ENCODE measurements at regions not wholly inside any gene's neighbourhood (a gene's known extent, or its start where the extent isn't known, plus 50 kb on each side); places are given as distances from the start of the nearest gene placed in this dataset.

DNA sequence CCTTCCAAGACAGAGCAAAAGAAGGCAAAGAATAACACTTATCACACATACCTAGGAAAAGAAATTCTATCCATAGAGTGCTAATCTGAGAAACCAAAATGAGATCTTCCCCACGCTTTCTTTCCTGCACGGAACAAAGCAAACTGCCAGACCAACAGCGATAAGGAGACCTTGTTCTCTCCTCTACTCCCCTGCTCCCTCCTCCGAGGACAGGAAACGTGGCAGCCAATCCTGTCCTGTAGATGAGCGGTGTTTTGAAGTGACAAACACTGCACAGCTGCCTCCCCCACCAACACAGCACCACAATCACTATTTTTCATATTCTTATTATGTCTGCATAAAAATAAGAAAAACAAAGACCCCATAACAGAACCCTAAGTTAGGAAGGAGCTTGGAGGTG lies 113.9 kb upstream of the IRS2 start (continued):
- TF ChIP-seq ZNF318 (IDR thresholded peaks at IDR 0.05; ENCODE audit: borderline replicate concordance in 1 of 2, low read depth in 1 of 2) (no peak), ZNF507 (tag; conservative IDR thresholded peaks at IDR 0.05) (no peak), RNF219 (CRISPR knock-in tag; IDR thresholded peaks at IDR 0.05) (no peak), IFI16 (CRISPR knock-in tag; IDR thresholded peaks at IDR 0.05) (no peak)
- TF ChIP-seq, protein P1, sequence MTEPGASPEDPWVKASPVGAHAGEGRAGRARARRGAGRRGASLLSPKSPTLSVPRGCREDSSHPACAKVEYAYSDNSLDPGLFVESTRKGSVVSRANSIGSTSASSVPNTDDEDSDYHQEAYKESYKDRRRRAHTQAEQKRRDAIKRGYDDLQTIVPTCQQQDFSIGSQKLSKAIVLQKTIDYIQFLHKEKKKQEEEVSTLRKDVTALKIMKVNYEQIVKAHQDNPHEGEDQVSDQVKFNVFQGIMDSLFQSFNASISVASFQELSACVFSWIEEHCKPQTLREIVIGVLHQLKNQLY (CRISPR knock-in tag; conservative IDR thresholded peaks at IDR 0.05), result no peak
- TF ChIP-seq, protein P2, sequence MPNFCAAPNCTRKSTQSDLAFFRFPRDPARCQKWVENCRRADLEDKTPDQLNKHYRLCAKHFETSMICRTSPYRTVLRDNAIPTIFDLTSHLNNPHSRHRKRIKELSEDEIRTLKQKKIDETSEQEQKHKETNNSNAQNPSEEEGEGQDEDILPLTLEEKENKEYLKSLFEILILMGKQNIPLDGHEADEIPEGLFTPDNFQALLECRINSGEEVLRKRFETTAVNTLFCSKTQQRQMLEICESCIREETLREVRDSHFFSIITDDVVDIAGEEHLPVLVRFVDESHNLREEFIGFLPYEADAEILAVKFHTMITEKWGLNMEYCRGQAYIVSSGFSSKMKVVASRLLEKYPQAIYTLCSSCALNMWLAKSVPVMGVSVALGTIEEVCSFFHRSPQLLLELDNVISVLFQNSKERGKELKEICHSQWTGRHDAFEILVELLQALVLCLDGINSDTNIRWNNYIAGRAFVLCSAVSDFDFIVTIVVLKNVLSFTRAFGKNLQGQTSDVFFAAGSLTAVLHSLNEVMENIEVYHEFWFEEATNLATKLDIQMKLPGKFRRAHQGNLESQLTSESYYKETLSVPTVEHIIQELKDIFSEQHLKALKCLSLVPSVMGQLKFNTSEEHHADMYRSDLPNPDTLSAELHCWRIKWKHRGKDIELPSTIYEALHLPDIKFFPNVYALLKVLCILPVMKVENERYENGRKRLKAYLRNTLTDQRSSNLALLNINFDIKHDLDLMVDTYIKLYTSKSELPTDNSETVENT (CRISPR knock-in tag; IDR thresholded peaks at IDR 0.05), result no peak
- TF ChIP-seq, protein P3, sequence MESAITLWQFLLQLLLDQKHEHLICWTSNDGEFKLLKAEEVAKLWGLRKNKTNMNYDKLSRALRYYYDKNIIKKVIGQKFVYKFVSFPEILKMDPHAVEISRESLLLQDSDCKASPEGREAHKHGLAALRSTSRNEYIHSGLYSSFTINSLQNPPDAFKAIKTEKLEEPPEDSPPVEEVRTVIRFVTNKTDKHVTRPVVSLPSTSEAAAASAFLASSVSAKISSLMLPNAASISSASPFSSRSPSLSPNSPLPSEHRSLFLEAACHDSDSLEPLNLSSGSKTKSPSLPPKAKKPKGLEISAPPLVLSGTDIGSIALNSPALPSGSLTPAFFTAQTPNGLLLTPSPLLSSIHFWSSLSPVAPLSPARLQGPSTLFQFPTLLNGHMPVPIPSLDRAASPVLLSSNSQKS (CRISPR knock-in tag; IDR thresholded peaks at IDR 0.05), result no peak
